HEK293 (cell line): ENCODE measurements at regions not wholly inside any gene's neighbourhood (a gene's known extent, or its start where the extent isn't known, plus 50 kb on each side); places are given as distances from the start of the nearest gene placed in this dataset.

Source experiments
- FEZF1 ChIP-seq: fragments of 450-650 bp; formaldehyde crosslinking; IDR thresholded peaks from 2 replicates; pipeline ENCODE4 v1.5.1; 2016; ENCODE audit warnings: missing biosample characterization, missing genetic modification characterization
- TCF7L2 ChIP-seq: IDR thresholded peaks from 2 replicates; pipeline ENCODE4 v1.6.1; 2011; ENCODE audit warnings: low read depth, mild to moderate bottlenecking, inconsistent platforms, low read length, moderate library complexity, borderline replicate concordance
- ZBTB8A ChIP-seq: fragments of 450-650 bp; formaldehyde crosslinking; IDR thresholded peaks from 2 replicates; pipeline ENCODE4 v1.5.1; 2016; ENCODE audit warnings: missing biosample characterization, missing genetic modification characterization
- ZNF239 ChIP-seq: fragments of 450-650 bp; formaldehyde crosslinking; IDR thresholded peaks from 2 replicates; pipeline ENCODE4 v1.5.1; 2016; ENCODE audit warnings: missing biosample characterization, missing genetic modification characterization
- ZNF248 ChIP-seq: fragments of 450-650 bp; formaldehyde crosslinking; IDR thresholded peaks from 2 replicates; pipeline ENCODE4 v1.5.1; 2017; ENCODE audit warnings: missing biosample characterization, missing genetic modification characterization
- ZNF274 ChIP-seq, 2 experiments: fragments of 200-500 bp in 1 of 2; fragments of 450-650 bp in 1 of 2; sonication (Bioruptor generic) in 1 of 2; formaldehyde crosslinking in 1 of 2; IDR thresholded peaks; 2 replicates each; pipeline versions ENCODE4 v1.5.1 to v1.6.1; 2014 to 2016; ENCODE audit warnings: borderline replicate concordance in 1 of 2, inconsistent platforms in 1 of 2, low read length in 1 of 2, missing biosample characterization in 1 of 2, missing genetic modification characterization in 1 of 2
- ZNF302 ChIP-seq: fragments of 450-650 bp; formaldehyde crosslinking; IDR thresholded peaks from 2 replicates; pipeline ENCODE4 v1.5.1; 2016; ENCODE audit warnings: missing biosample characterization, missing genetic modification characterization, low read depth
- ZNF510 ChIP-seq: fragments of 450-650 bp; formaldehyde crosslinking; IDR thresholded peaks from 2 replicates; pipeline ENCODE4 v1.5.1; 2018; ENCODE audit warnings: mild to moderate bottlenecking, missing genetic modification characterization, missing biosample characterization; ENCODE audit not compliant: insufficient replicate concordance
- ZNF600 ChIP-seq: fragments of 450-650 bp; formaldehyde crosslinking; IDR thresholded peaks from 2 replicates; pipeline ENCODE4 v1.5.1; 2016; ENCODE audit warnings: missing biosample characterization, missing genetic modification characterization
- ZNF776 ChIP-seq: fragments of 450-650 bp; formaldehyde crosslinking; IDR thresholded peaks from 2 replicates; pipeline ENCODE4 v1.5.0; 2017; ENCODE audit warnings: missing biosample characterization, missing genetic modification characterization, borderline replicate concordance
- TF ChIP-seq, protein P1 (sequence below): fragments of 450-650 bp; formaldehyde crosslinking; IDR thresholded peaks from 2 replicates; pipeline ENCODE4 v1.5.1; 2016; ENCODE audit warnings: missing biosample characterization, missing genetic modification characterization
- TF ChIP-seq, protein P2 (sequence below): fragments of 450-650 bp; formaldehyde crosslinking; IDR thresholded peaks from 2 replicates; pipeline ENCODE4 v1.5.1; 2016; ENCODE audit warnings: missing biosample characterization, missing genetic modification characterization

DNA sequence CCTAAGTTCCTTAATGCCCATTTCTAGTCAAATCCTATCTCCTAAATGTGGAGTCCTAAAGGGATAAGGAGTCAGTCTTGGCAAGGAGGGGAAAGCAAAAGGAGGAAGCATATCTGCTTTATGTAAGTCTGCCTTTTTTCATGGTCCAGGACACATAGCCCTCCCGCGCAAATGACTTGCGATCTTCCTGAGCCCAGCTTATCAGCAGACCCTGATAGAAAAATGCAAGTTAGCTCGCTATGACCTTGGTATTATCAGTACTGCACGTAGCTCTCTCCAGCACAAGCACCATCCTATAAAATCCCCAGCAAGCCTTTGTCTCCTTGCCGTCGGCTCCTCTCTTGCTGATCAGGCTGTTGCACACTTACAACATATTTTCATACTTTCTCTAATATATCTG is 281.4 kb upstream of the KCNH7 start:
- TF ChIP-seq, protein P1, sequence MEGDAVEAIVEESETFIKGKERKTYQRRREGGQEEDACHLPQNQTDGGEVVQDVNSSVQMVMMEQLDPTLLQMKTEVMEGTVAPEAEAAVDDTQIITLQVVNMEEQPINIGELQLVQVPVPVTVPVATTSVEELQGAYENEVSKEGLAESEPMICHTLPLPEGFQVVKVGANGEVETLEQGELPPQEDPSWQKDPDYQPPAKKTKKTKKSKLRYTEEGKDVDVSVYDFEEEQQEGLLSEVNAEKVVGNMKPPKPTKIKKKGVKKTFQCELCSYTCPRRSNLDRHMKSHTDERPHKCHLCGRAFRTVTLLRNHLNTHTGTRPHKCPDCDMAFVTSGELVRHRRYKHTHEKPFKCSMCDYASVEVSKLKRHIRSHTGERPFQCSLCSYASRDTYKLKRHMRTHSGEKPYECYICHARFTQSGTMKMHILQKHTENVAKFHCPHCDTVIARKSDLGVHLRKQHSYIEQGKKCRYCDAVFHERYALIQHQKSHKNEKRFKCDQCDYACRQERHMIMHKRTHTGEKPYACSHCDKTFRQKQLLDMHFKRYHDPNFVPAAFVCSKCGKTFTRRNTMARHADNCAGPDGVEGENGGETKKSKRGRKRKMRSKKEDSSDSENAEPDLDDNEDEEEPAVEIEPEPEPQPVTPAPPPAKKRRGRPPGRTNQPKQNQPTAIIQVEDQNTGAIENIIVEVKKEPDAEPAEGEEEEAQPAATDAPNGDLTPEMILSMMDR (tag by site-specific recombination): no peak
- TF ChIP-seq ZNF302 (tag by site-specific recombination): no peak
- TF ChIP-seq ZNF274 (IDR thresholded peaks at IDR 0.05; ENCODE audit: low read length): no peak
- no peak for TF ChIP-seq ZNF274 (tag by site-specific recombination; IDR thresholded peaks at IDR 0.05; ENCODE audit: borderline replicate concordance)
- no peak for TF ChIP-seq TCF7L2
- no peak for TF ChIP-seq ZNF776 (tag by site-specific recombination)
- no peak for TF ChIP-seq ZNF248 (tag by site-specific recombination)
- TF ChIP-seq, protein P2, sequence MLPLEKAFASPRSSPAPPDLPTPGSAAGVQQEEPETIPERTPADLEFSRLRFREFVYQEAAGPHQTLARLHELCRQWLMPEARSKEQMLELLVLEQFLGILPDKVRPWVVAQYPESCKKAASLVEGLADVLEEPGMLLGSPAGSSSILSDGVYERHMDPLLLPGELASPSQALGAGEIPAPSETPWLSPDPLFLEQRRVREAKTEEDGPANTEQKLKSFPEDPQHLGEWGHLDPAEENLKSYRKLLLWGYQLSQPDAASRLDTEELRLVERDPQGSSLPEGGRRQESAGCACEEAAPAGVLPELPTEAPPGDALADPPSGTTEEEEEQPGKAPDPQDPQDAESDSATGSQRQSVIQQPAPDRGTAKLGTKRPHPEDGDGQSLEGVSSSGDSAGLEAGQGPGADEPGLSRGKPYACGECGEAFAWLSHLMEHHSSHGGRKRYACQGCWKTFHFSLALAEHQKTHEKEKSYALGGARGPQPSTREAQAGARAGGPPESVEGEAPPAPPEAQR (tag by site-specific recombination): no peak
- TF ChIP-seq ZNF239 (tag by site-specific recombination): no peak
- TF ChIP-seq FEZF1 (tag by site-specific recombination): no peak
- no peak for TF ChIP-seq ZNF510 (tag by site-specific recombination)
- no peak for TF ChIP-seq ZNF600
- TF ChIP-seq ZBTB8A (tag by site-specific recombination): no peak
